HCT116 (cell line): ENCODE measurements at regions not wholly inside any gene's neighbourhood (a gene's known extent, or its start where the extent isn't known, plus 50 kb on each side); places are given as distances from the start of the nearest gene placed in this dataset.

ENCODE experiments used
- ATAC-seq: fragments of 200-7000 bp; cut with Tn5 transposase; 2 replicates; pipeline ENCODE4 v1.9.1; 2020; ENCODE audit warnings: mild to moderate bottlenecking, moderate library complexity
- BruUV-seq: library from RNA; stranded (reverse); fragments of 400-500 nt; replicated peaks from 2 replicates; lab custom pipeline; 2021; lab: Mats Ljungman, UMichigan
- CTCF ChIA-PET: fragments of 300-600 bp; sonication (Branson Sonifier 250); formaldehyde crosslinking; loops from one replicate; lab custom pipeline; 2021; ENCODE audit warnings: antibody characterized with exemption; lab: Charles Lee
- POLR2A ChIA-PET: fragments of 300-600, 350-600 bp; sonication (Branson Sonifier 250); formaldehyde crosslinking; loops from one replicate; lab custom pipeline; 2021; ENCODE audit warnings: antibody characterized with exemption; lab: Charles Lee
- RAD21 ChIA-PET, 2 experiments: fragments of 300-600 bp; sonication (Branson Sonifier 250); formaldehyde crosslinking; loops; one replicate each; lab custom pipeline; 2023; ENCODE audit warnings: low total read pairs in 2 of 2; ENCODE audit not compliant: uncharacterized antibody in 2 of 2, unreplicated experiment in 2 of 2, low non-redundant PET in 1 of 2; lab: Charles Lee
- DNase-seq: peaks from one replicate; pipeline ENCODE4 v3.0.0-alpha.2; 2010; ENCODE audit warnings: low read depth, low spot score
- H2AFZ ChIP-seq: fragments of 200-600 bp; shearing (Covaris generic), sonication (generic); 2 replicates; pipeline ENCODE4 v1.6.1; 2017; ENCODE audit warnings: low read depth, mixed run types, mixed read lengths, antibody characterized with exemption, low read length; ENCODE audit not compliant: poor library complexity, severe bottlenecking
- H3K27ac ChIP-seq: 2 replicates; pipeline ENCODE4 v1.5.1; 2012; ENCODE audit warnings: low read depth, low read length
- H3K27me3 ChIP-seq: fragments of 200-600 bp; sonication (generic); 2 replicates; pipeline ENCODE4 v1.6.1; 2016; ENCODE audit warnings: mixed run types, low read length, mixed read lengths; ENCODE audit not compliant: insufficient read depth
- H3K36me3 ChIP-seq, 2 experiments: fragments of 200-500 bp in 1 of 2; fragments of 200-600 bp in 1 of 2; sonication (Bioruptor generic) in 1 of 2; sonication (generic) in 1 of 2; 2 replicates each; pipeline versions ENCODE4 v1.5.1 to v1.6.1; 2014 to 2016; ENCODE audit warnings: low read length in 2 of 2, inconsistent platforms in 1 of 2, mixed read lengths in 1 of 2, mixed run types in 1 of 2; ENCODE audit not compliant: insufficient read depth in 2 of 2, control insufficient read depth in 1 of 2
- H3K4me1 ChIP-seq, 2 experiments: fragments of 200-600 bp in 1 of 2; sonication (generic) in 1 of 2; 2 replicates each; pipeline versions ENCODE4 v1.5.1 to v1.6.1; 2012 to 2017; ENCODE audit warnings: low read length in 2 of 2, inconsistent platforms in 1 of 2, mild to moderate bottlenecking in 1 of 2, mixed read lengths in 1 of 2, mixed run types in 1 of 2, moderate library complexity in 1 of 2; ENCODE audit not compliant: insufficient read depth in 2 of 2, control insufficient read depth in 1 of 2
- H3K4me2 ChIP-seq: fragments of 200-600 bp; sonication (generic); 2 replicates; pipeline ENCODE4 v1.6.1; 2017; ENCODE audit warnings: mixed run types, low read length, mixed read lengths
- H3K4me3 ChIP-seq, 2 experiments: fragments of 200-600 bp in 1 of 2; sonication (generic) in 1 of 2; replicated peaks in 1 of 2; 2 replicates each; pipeline ENCODE4 v1.5.1; 2011 to 2016; ENCODE audit warnings: low read length in 2 of 2, control low read depth in 1 of 2, low read depth in 1 of 2, mild to moderate bottlenecking in 1 of 2, mixed read lengths in 1 of 2, mixed run types in 1 of 2
- H3K79me2 ChIP-seq: fragments of 200-600 bp; sonication (generic); 2 replicates; pipeline ENCODE4 v1.6.1; 2017; ENCODE audit warnings: mild to moderate bottlenecking, mixed run types, low read length, moderate library complexity, mixed read lengths; ENCODE audit not compliant: insufficient read depth
- H3K9ac ChIP-seq: fragments of 200-600 bp; sonication (generic); 2 replicates; pipeline ENCODE4 v1.6.1; 2016; ENCODE audit warnings: low read length, mixed read lengths
- H3K9me2 ChIP-seq: fragments of 200-600 bp; sonication (generic), shearing (Covaris generic); 2 replicates; pipeline ENCODE4 v1.6.1; 2017; ENCODE audit warnings: mixed run types, mild to moderate bottlenecking, moderate library complexity; ENCODE audit not compliant: insufficient read depth
- H3K9me3 ChIP-seq, 2 experiments: fragments of 200-500 bp in 1 of 2; fragments of 200-600 bp in 1 of 2; sonication (Bioruptor generic) in 1 of 2; sonication (generic) in 1 of 2; 2 replicates each; pipeline ENCODE4 v1.6.1; 2014 to 2017; ENCODE audit warnings: low read length in 2 of 2, mixed read lengths in 2 of 2, inconsistent platforms in 1 of 2, low read depth in 1 of 2, mild to moderate bottlenecking in 1 of 2, mixed run types in 1 of 2, moderate library complexity in 1 of 2; ENCODE audit not compliant: control insufficient read depth in 1 of 2, insufficient read depth in 1 of 2
- H4K20me1 ChIP-seq: fragments of 200-600 bp; sonication (generic), shearing (Covaris generic); 2 replicates; pipeline ENCODE4 v1.6.1; 2017; ENCODE audit warnings: mixed run types, mild to moderate bottlenecking, moderate library complexity; ENCODE audit not compliant: insufficient read depth
- ATF3 ChIP-seq: IDR thresholded peaks from 2 replicates; pipeline ENCODE4 v1.6.1; 2012
- CEBPB ChIP-seq: IDR thresholded peaks from 2 replicates; pipeline ENCODE4 v1.6.1; 2012; ENCODE audit warnings: low read depth
- EZH2 ChIP-seq: fragments of 200-600 bp; sonication (generic); IDR thresholded peaks from 2 replicates; pipeline ENCODE4 v1.6.1; 2017; ENCODE audit warnings: antibody characterized with exemption, mixed run types
- EZH2phosphoT487 ChIP-seq: fragments of 200-600 bp; IDR thresholded peaks from 2 replicates; pipeline ENCODE4 v1.6.1; 2018; ENCODE audit warnings: antibody characterized with exemption, borderline replicate concordance
- FOSL1 ChIP-seq: IDR thresholded peaks from 2 replicates; pipeline ENCODE4 v1.6.1; 2012; ENCODE audit warnings: low read depth
- MAX ChIP-seq: IDR thresholded peaks from 2 replicates; pipeline ENCODE4 v1.6.1; 2012
- POLR2A ChIP-seq: IDR thresholded peaks from 2 replicates; pipeline ENCODE4 v1.7.0; 2011; ENCODE audit warnings: borderline replicate concordance; ENCODE audit not compliant: insufficient read depth, insufficient read length; ENCODE audit errors: extremely low read depth
- RAD21 ChIP-seq: IDR thresholded peaks from 2 replicates; pipeline ENCODE4 v1.6.1; 2012; ENCODE audit warnings: low read depth, mild to moderate bottlenecking
- SIN3A ChIP-seq: IDR thresholded peaks from 2 replicates; pipeline ENCODE4 v1.6.1; 2012; ENCODE audit warnings: low read depth
- SP1 ChIP-seq: IDR thresholded peaks from 2 replicates; pipeline ENCODE4 v1.6.1; 2012; ENCODE audit warnings: low read depth
- SRF ChIP-seq: IDR thresholded peaks from 2 replicates; pipeline ENCODE4 v1.6.1; 2012; ENCODE audit warnings: low read depth
- TCF7L2 ChIP-seq: IDR thresholded peaks from 2 replicates; pipeline ENCODE4 v1.7.0; 2011; ENCODE audit warnings: borderline replicate concordance, inconsistent platforms; ENCODE audit not compliant: insufficient read depth, insufficient read length; ENCODE audit errors: extremely low read depth
- YY1 ChIP-seq: IDR thresholded peaks from 2 replicates; pipeline ENCODE4 v1.6.1; 2011; ENCODE audit warnings: low read length, low read depth, moderate library complexity, mild to moderate bottlenecking; ENCODE audit not compliant: insufficient replicate concordance; ENCODE audit errors: extremely low read depth
- ZNF274 ChIP-seq: fragments of 200-500 bp; sonication (Bioruptor generic); IDR thresholded peaks from 2 replicates; pipeline ENCODE4 v1.6.1; 2014; ENCODE audit warnings: mild to moderate bottlenecking, low read depth, low read length, inconsistent platforms
- intact Hi-C: fragments of 100-400 bp; cut with micrococcal nuclease; formaldehyde crosslinking; loops from 2 replicates; pipeline ENCODE4 v1.10.0; 2022
- TF ChIP-seq, protein P1 (sequence below), 3 experiments: fragments of 200-600 bp in 1 of 3; sonication (generic) in 1 of 3; IDR thresholded peaks in 2 of 3; conservative IDR thresholded peaks in 1 of 3; 2 replicates each; pipeline ENCODE4 v1.5.1; 2012 to 2017; ENCODE audit warnings: low read depth in 2 of 3, low read length in 2 of 3, antibody characterized with exemption in 1 of 3, borderline replicate concordance in 1 of 3, control low read depth in 1 of 3, mild to moderate bottlenecking in 1 of 3, mixed read lengths in 1 of 3, mixed run types in 1 of 3, moderate library complexity in 1 of 3; ENCODE audit not compliant: insufficient read depth in 1 of 3

GRCh38 chr12:75900226-75900625 lies 131.3 kb downstream of the PHLDA1 start (continued):
- no peak for TF ChIP-seq YY1
- no peak for TF ChIP-seq EZH2
- no peak for TF ChIP-seq SP1
- TF ChIP-seq ATF3 = no peak
- TF ChIP-seq SRF = no peak
- TF ChIP-seq ZNF274 = no peak
- TF ChIP-seq, protein P1, sequence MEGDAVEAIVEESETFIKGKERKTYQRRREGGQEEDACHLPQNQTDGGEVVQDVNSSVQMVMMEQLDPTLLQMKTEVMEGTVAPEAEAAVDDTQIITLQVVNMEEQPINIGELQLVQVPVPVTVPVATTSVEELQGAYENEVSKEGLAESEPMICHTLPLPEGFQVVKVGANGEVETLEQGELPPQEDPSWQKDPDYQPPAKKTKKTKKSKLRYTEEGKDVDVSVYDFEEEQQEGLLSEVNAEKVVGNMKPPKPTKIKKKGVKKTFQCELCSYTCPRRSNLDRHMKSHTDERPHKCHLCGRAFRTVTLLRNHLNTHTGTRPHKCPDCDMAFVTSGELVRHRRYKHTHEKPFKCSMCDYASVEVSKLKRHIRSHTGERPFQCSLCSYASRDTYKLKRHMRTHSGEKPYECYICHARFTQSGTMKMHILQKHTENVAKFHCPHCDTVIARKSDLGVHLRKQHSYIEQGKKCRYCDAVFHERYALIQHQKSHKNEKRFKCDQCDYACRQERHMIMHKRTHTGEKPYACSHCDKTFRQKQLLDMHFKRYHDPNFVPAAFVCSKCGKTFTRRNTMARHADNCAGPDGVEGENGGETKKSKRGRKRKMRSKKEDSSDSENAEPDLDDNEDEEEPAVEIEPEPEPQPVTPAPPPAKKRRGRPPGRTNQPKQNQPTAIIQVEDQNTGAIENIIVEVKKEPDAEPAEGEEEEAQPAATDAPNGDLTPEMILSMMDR (IDR thresholded peaks at IDR 0.05 in 2 of 3, conservative IDR thresholded peaks at IDR 0.05 in 1 of 3; ENCODE audit: borderline replicate concordance in 1 of 3, insufficient read depth in 1 of 3, low read depth in 2 of 3, low read length in 2 of 3) = no peak

GRCh38 chr12:75894965-75895754 lies 136.4 kb downstream of the PHLDA1 start:
- intact Hi-C loops = loop anchor here (5.0 kb wide), 1 partner anchor 127 kb away; no protein-coding TSS in a partner anchor
- no TSS peak for BruUV-seq
- ChIA-PET POLR2A (interaction anchor here (0.6 to 1.7 kb wide), 10 partner anchors 9 to 133 kb away, joined by 3 to 6 read pairs (median 3); no protein-coding TSS in a partner anchor), RAD21 (no interaction called here), CTCF (no interaction called here)
- Histone ChIP-seq H3K36me3 (no peaks in the 10 kb centered on the region), H3K27me3 (no peaks in the 10 kb centered on the region), H3K4me1 (peaks cover 66 to 81% of the 10 kb centered on the region in 2 experiments), H3K4me2 (peak overlapping the region; percentile 48), H3K9me3 (no peaks in the 10 kb centered on the region), H3K27ac (peak overlapping the region; percentile 94), H2AFZ (no peak overlapping the region), H4K20me1 (no peaks in the 10 kb centered on the region), H3K4me3 (no peak overlapping the region), H3K9me2 (no peaks in the 10 kb centered on the region), H3K9ac (peak overlapping the region; percentile 62), H3K79me2 (no peaks in the 10 kb centered on the region)
- DNase-seq (peak; percentile 64), ATAC-seq (peak; percentile 55; the same call in 1 of the 2 replicates)
- TF ChIP-seq CEBPB (peak; percentile 58; the same call in 1 of the 2 replicates), RAD21 (peak; percentile 6; the same call in 1 of the 2 replicates), SP1 (peak; percentile 58), ATF3 (no peak), TCF7L2 (peak; percentile 77), SIN3A (no peak), POLR2A (no peak), EZH2phosphoT487 (no peak), MAX (peak; percentile 61; the same call in 1 of the 2 replicates), SRF (peak; percentile 52; the same call in 1 of the 2 replicates), FOSL1 (peak; percentile 52; the same call in 1 of the 2 replicates)
- TF ChIP-seq, protein P1 (IDR thresholded peaks at IDR 0.05 in 2 of 3, conservative IDR thresholded peaks at IDR 0.05 in 1 of 3; ENCODE audit: borderline replicate concordance in 1 of 3, insufficient read depth in 1 of 3, low read depth in 2 of 3, low read length in 2 of 3) = no peak
